C4-2B (cell line): ENCODE measurements at regions not wholly inside any gene's neighbourhood (a gene's known extent, or its start where the extent isn't known, plus 50 kb on each side); places are given as distances from the start of the nearest gene placed in this dataset.

Experiments
- CTCF ChIP-seq: fragments of 450-650 bp; conservative IDR thresholded peaks from 2 replicates; pipeline ENCODE4 v1.5.1; 2017; ENCODE audit warnings: mild to moderate bottlenecking
- ZFX ChIP-seq: fragments of 450-650 bp; IDR thresholded peaks from 2 replicates; pipeline ENCODE4 v1.6.1; 2017

- TF ChIP-seq CTCF (no peak), ZFX (no peak)
Observed at GRCh38 chr7:91455411-91455810, 191.2 kb downstream of the FZD1 start.
